Endothelial cell of umbilical vein (primary cell): ENCODE measurements at regions not wholly inside any gene's neighbourhood (a gene's known extent, or its start where the extent isn't known, plus 50 kb on each side); places are given as distances from the start of the nearest gene placed in this dataset.

ENCODE experiments used
- BruUV-seq: library from RNA; stranded (reverse); fragments of 400-500 nt; replicated peaks from 2 replicates; lab custom pipeline; 2021; lab: Mats Ljungman, UMichigan
- CTCF ChIA-PET: fragments of 300-600, 350-600 bp; sonication (Branson Sonifier 250); formaldehyde crosslinking; loops from one replicate; lab custom pipeline; 2021; ENCODE audit warnings: antibody characterized with exemption, inconsistent platforms; lab: Charles Lee
- POLR2A ChIA-PET: fragments of 300-600, 350-600 bp; sonication (Branson Sonifier 250); formaldehyde crosslinking; loops from one replicate; lab custom pipeline; 2021; ENCODE audit warnings: antibody characterized with exemption, inconsistent platforms; lab: Charles Lee
- DNase-seq: peaks from one replicate; pipeline ENCODE4 v3.0.0-alpha.2; 2011; ENCODE audit warnings: low read depth, low spot score
- FAIRE-seq: peaks from 2 replicates; lab custom pipeline; 2011; peaks lifted over from hg19 to GRCh38; lab: Jason Lieb, UNC
- H2AFZ ChIP-seq: 2 replicates; pipeline ENCODE4 v1.6.0; 2012; ENCODE audit warnings: low read depth, low read length, control low read depth, inconsistent platforms
- H3K27ac ChIP-seq: 2 replicates; pipeline ENCODE4 v1.5.1; 2011; ENCODE audit warnings: low read depth, mild to moderate bottlenecking, control low read depth, low read length, moderate library complexity; ENCODE audit not compliant: insufficient read depth
- H3K27me3 ChIP-seq, 2 experiments: 2 replicates each; pipeline versions ENCODE4 v1.6.0 to v1.6.1; 2011; ENCODE audit warnings: low read length in 2 of 2, mixed read lengths in 1 of 2; ENCODE audit not compliant: control insufficient read depth in 2 of 2, insufficient read depth in 2 of 2
- H3K36me3 ChIP-seq, 2 experiments: 2 replicates in 1 of 2; 3 replicates in 1 of 2; pipeline ENCODE4 v1.5.1; 2011; ENCODE audit warnings: low read length in 2 of 2, mild to moderate bottlenecking in 1 of 2, moderate library complexity in 1 of 2; ENCODE audit not compliant: control insufficient read depth in 2 of 2, insufficient read depth in 2 of 2; ENCODE audit errors: extremely low read depth in 1 of 2
- H3K4me1 ChIP-seq: 3 replicates; pipeline ENCODE4 v1.5.1; 2011; ENCODE audit warnings: mild to moderate bottlenecking, low read length; ENCODE audit not compliant: control insufficient read depth, insufficient read depth; ENCODE audit errors: extremely low read depth
- H3K4me2 ChIP-seq: 2 replicates; pipeline ENCODE4 v1.6.1; 2011; ENCODE audit warnings: low read length, control low read depth, mixed read lengths; ENCODE audit not compliant: insufficient read depth
- H3K4me3 ChIP-seq, 3 experiments: fragments of 200-600 bp in 1 of 3; sonication (generic), shearing (Covaris generic) in 1 of 3; replicated peaks in 1 of 3; 2 replicates each; pipeline ENCODE4 v1.5.1; 2011 to 2016; ENCODE audit warnings: control low read depth in 3 of 3, low read length in 3 of 3, mild to moderate bottlenecking in 2 of 3, inconsistent platforms in 1 of 3, low read depth in 1 of 3, moderate library complexity in 1 of 3; ENCODE audit not compliant: insufficient read depth in 1 of 3
- H3K79me2 ChIP-seq: 2 replicates; pipeline ENCODE4 v1.6.0; 2012; ENCODE audit warnings: low read length, inconsistent platforms; ENCODE audit not compliant: control insufficient read depth, insufficient read depth
- H3K9ac ChIP-seq: replicated peaks from 2 replicates; pipeline ENCODE3; 2011; ENCODE audit warnings: low read length, control low read depth; ENCODE audit not compliant: insufficient read depth; ENCODE audit errors: extremely low read depth
- H3K9me1 ChIP-seq: replicated peaks from 3 replicates; pipeline ENCODE4 v1.6.0; 2011; ENCODE audit warnings: mild to moderate bottlenecking, low read length; ENCODE audit not compliant: control insufficient read depth, insufficient read depth; ENCODE audit errors: extremely low read depth
- H3K9me3 ChIP-seq: replicated peaks from 2 replicates; pipeline ENCODE4 v1.5.1; 2012; ENCODE audit warnings: low read length, inconsistent platforms; ENCODE audit not compliant: control insufficient read depth, insufficient read depth
- H4K20me1 ChIP-seq: replicated peaks from 2 replicates; pipeline ENCODE3; 2011; ENCODE audit warnings: mild to moderate bottlenecking, low read length; ENCODE audit not compliant: control insufficient read depth, insufficient read depth; ENCODE audit errors: extremely low read depth
- EZH2 ChIP-seq: IDR thresholded peaks from 2 replicates; pipeline ENCODE4 v1.6.1; 2012; ENCODE audit warnings: borderline replicate concordance, low read depth, mild to moderate bottlenecking, moderate library complexity, low read length, inconsistent platforms; ENCODE audit not compliant: severe bottlenecking
- FOS ChIP-seq: IDR thresholded peaks from 2 replicates; pipeline ENCODE4 v1.6.1; 2011; ENCODE audit warnings: mild to moderate bottlenecking, low read length, moderate library complexity, borderline replicate concordance; ENCODE audit not compliant: insufficient read depth
- GATA2 ChIP-seq: IDR thresholded peaks from 2 replicates; pipeline ENCODE4 v1.7.0; 2011; ENCODE audit warnings: low read depth, mild to moderate bottlenecking, moderate library complexity, mixed read lengths, low read length; ENCODE audit not compliant: insufficient read length, insufficient read depth
- JUN ChIP-seq: IDR thresholded peaks from 2 replicates; pipeline ENCODE4 v1.6.1; 2011; ENCODE audit warnings: borderline replicate concordance, low read depth; ENCODE audit not compliant: insufficient read length, insufficient read depth
- MYC ChIP-seq: IDR thresholded peaks from one replicate; pipeline ENCODE4 v1.6.1; 2011; ENCODE audit warnings: mild to moderate bottlenecking, low read depth, low read length
- POLR2A ChIP-seq: IDR thresholded peaks from 2 replicates; pipeline ENCODE4 v1.6.1; 2012; ENCODE audit warnings: low read depth, mild to moderate bottlenecking, control low read depth, low read length
- POLR2AphosphoS5 ChIP-seq: IDR thresholded peaks from 2 replicates; pipeline ENCODE4 v1.6.1; 2012; ENCODE audit warnings: low read depth, mild to moderate bottlenecking, control low read depth, low read length, moderate library complexity; ENCODE audit not compliant: insufficient read depth
- dilution Hi-C: fragments of 300-500 bp; cut with MboI; formaldehyde crosslinking; loops from one replicate; pipeline ENCODE4 v1.15.0; 2019; ENCODE audit warnings: low sequenced_read_pairs; ENCODE audit not compliant: extremely low pct_ligation_motif_present
- intact Hi-C: fragments of 100-400 bp; cut with micrococcal nuclease; formaldehyde crosslinking; loops from one replicate; pipeline ENCODE4 v1.10.0; 2022
- TF ChIP-seq, protein P1 (sequence below), 2 donors: IDR thresholded peaks; 1 replicate in 1 of 2; 2 replicates in 1 of 2; pipeline ENCODE4 v1.5.1; 2011; ENCODE audit warnings: low read length in 2 of 2, mild to moderate bottlenecking in 2 of 2, moderate library complexity in 2 of 2, control low read depth in 1 of 2, inconsistent platforms in 1 of 2, low read depth in 1 of 2; ENCODE audit not compliant: insufficient read depth in 1 of 2; ENCODE audit errors: extremely low read depth in 1 of 2

DNA sequence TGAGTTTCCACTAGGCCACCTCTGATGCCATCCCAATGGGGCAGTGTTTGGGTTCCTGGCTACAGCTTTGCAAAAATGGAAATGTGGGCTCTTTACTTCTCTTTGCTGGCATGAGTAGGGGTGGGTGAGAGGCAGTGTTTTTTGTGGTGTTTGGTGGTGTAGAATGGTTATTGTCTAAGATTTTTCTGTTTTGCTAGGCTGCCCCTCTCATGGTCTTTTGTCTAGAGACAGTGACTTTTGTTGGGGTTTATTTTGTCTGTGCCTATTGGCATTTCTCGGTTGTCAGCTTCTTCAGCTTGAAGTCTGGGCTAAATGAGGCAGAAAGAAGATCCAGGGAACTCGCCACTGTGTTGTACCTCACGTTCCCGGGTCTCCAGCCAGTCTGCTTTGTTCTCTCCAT, 112.1 kb downstream of the CENPF start:
- Histone ChIP-seq H3K4me1 (no peaks in the 10 kb centered on the region), H4K20me1 (no peaks in the 10 kb centered on the region), H3K27ac (no peak overlapping the region), H3K9me1 (no peaks in the 10 kb centered on the region), H3K27me3 (no peaks in the 10 kb centered on the region), H3K4me3 (no peak overlapping the region), H3K36me3 (no peaks in the 10 kb centered on the region), H3K79me2 (no peaks in the 10 kb centered on the region), H2AFZ (no peak overlapping the region), H3K4me2 (no peak overlapping the region), H3K9ac (no peak overlapping the region), H3K9me3 (no peaks in the 10 kb centered on the region)
- dilution Hi-C loops (no loop called here), intact Hi-C loops (no loop called here)
- ChIA-PET CTCF (no interaction called here), POLR2A (no interaction called here)
- TF ChIP-seq JUN (no peak), EZH2 (no peak), FOS (no peak), POLR2AphosphoS5 (no peak), MYC (no peak), POLR2A (no peak), GATA2 (no peak)
- TF ChIP-seq, protein P1, sequence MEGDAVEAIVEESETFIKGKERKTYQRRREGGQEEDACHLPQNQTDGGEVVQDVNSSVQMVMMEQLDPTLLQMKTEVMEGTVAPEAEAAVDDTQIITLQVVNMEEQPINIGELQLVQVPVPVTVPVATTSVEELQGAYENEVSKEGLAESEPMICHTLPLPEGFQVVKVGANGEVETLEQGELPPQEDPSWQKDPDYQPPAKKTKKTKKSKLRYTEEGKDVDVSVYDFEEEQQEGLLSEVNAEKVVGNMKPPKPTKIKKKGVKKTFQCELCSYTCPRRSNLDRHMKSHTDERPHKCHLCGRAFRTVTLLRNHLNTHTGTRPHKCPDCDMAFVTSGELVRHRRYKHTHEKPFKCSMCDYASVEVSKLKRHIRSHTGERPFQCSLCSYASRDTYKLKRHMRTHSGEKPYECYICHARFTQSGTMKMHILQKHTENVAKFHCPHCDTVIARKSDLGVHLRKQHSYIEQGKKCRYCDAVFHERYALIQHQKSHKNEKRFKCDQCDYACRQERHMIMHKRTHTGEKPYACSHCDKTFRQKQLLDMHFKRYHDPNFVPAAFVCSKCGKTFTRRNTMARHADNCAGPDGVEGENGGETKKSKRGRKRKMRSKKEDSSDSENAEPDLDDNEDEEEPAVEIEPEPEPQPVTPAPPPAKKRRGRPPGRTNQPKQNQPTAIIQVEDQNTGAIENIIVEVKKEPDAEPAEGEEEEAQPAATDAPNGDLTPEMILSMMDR (IDR thresholded peaks at IDR 0.05; ENCODE audit: extremely low read depth in 1 of 2, insufficient read depth in 1 of 2, low read depth in 1 of 2, low read length in 2 of 2) = no peak
- DNase-seq (no peak), FAIRE-seq (no peak)
- no TSS peak for BruUV-seq
